Uterus (tissue), 2 donors: ENCODE measurements at regions not wholly inside any gene's neighbourhood (a gene's known extent, or its start where the extent isn't known, plus 50 kb on each side); places are given as distances from the start of the nearest gene placed in this dataset.

Source experiments
- POLR2A ChIP-seq, 2 donors: fragments of 450-650 bp; IDR thresholded peaks; one replicate each; pipeline ENCODE4 v1.6.1; 2016; ENCODE audit warnings: antibody characterized with exemption in 2 of 2, mild to moderate bottlenecking in 1 of 2, moderate library complexity in 1 of 2
- TF ChIP-seq, protein P1 (sequence below), 4 experiments: fragments of 200-600 bp in 2 of 4; fragments of 450-650 bp in 2 of 4; sonication (generic) in 2 of 4; IDR thresholded peaks; one replicate each; pipeline ENCODE4 v1.5.1; 2016 to 2019; ENCODE audit warnings: antibody characterized with exemption in 4 of 4, mild to moderate bottlenecking in 2 of 4, moderate library complexity in 1 of 4

DNA sequence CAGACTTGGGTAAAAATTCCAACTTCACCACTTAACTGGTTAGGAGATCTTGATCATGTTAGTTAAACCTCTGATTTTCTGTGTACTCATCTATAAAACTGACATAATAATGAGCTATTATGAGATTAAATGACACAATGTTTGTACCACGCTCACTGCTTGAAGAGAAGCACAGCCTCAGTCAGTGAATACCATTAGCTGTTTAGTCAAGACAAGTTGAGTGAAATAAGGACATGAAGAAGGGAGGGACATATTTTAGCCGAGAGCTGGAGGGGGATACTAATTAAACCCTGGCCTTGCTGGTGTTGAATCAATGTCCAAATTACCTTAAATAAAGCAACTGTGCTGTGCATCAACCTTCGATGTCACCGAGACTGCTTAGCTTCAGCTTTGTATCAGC lies 105.1 kb upstream of the TOX3 start:
- TF ChIP-seq, protein P1, sequence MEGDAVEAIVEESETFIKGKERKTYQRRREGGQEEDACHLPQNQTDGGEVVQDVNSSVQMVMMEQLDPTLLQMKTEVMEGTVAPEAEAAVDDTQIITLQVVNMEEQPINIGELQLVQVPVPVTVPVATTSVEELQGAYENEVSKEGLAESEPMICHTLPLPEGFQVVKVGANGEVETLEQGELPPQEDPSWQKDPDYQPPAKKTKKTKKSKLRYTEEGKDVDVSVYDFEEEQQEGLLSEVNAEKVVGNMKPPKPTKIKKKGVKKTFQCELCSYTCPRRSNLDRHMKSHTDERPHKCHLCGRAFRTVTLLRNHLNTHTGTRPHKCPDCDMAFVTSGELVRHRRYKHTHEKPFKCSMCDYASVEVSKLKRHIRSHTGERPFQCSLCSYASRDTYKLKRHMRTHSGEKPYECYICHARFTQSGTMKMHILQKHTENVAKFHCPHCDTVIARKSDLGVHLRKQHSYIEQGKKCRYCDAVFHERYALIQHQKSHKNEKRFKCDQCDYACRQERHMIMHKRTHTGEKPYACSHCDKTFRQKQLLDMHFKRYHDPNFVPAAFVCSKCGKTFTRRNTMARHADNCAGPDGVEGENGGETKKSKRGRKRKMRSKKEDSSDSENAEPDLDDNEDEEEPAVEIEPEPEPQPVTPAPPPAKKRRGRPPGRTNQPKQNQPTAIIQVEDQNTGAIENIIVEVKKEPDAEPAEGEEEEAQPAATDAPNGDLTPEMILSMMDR (IDR thresholded peaks at IDR 0.05), result no peak
- no peak for TF ChIP-seq POLR2A (IDR thresholded peaks at IDR 0.05)
